HG03108 (cell line): ENCODE measurements at regions not wholly inside any gene's neighbourhood (a gene's known extent, or its start where the extent isn't known, plus 50 kb on each side); places are given as distances from the start of the nearest gene placed in this dataset.
"Not testable (repeated sequence)": the region's sequence is repeated elsewhere in the genome, so short reads cannot be mapped to it uniquely, and the experiment has no call there.

Experiments used
- ATAC-seq: cut with Tn5 transposase; IDR thresholded peaks from one replicate; pipeline ENCODE4 v1.9.1; 2021; ENCODE audit warnings: moderate library complexity; ENCODE audit not compliant: unreplicated experiment

DNA sequence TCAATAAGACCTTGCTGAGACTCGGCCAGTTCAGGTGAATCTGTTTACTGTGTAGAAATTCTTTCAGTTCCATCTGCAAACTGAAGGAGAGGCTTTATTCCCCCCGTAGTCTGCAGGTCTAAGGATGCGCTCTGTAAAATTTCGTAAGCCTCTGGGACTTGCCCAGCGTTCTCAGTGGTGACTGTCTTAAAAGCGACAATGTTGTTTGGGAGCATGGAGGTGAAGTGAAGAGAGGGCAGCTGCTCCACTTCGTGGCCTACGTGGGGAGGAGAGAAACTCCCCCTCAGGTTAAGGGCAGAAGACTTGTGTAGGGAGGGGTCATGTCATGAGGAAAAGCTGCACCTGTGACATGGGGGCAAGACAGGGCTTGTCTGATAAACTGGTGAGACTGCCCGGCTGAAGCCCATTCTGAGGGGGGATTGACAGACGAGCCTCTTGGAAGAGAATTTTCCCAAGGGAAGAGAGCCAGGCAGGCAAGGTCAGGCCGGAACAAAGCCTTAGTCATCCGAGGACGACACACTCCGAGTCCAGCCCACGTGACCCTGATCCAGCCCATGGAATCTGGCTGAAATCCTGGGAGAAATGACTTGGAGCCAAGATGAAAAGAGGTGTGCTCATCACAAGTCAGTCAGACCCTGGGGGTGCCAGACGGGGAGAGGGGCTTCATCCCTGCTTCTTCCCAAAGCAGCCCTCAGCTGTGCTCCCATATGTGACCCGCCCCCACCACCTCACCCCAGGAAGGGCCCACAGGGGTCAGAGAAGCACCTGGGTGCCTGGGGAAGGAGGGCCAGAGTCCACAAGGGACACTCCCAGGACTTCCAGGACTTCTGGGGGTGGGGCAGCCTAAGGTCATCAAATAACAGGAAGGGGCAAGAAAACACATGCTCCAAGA lies 88.5 kb upstream of the SH3BP4 start:
- ATAC-seq: no peak

DNA sequence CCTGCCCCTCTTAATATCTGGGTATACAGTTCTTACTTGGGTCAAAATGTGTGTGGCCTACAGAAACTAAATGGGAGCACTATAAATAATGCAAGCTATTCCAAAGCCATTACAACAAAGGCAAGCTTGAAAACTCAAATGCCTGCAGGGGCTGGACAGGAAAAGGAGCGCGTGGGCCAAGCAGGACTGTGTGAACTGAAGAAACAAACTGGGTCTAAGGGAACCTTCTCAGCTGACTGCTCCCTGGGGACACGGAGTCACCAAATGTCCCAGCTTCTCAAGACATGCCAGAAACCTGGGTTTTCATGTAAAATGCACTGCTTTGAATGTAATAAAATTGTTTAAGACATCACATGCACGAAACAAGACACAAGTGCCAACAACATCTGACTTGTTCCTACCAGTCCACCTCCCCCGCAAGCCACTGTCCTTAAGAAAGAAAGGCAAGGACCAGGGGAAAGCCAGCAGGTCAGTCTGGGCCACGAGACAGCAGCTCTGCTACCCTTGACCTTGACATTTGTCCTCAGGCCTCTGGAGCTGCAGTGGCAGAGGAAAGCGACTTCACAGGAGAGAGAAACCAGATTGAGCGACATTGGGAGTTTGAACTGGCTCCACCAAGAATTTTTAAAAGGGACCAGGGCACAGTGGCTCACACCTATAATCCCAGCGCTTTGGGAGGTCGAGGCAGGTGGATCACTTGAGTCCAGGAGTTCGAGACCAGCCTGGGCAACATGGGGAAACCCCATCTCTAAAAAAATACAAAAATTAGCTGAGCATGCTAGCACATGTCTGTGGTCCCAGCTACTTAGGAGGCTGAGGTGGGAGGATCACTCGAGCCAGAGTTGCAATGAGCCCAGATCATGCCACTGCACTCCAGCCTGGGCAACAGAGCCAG lies 89.7 kb upstream of the SH3BP4 start:
- no peak for ATAC-seq

DNA sequence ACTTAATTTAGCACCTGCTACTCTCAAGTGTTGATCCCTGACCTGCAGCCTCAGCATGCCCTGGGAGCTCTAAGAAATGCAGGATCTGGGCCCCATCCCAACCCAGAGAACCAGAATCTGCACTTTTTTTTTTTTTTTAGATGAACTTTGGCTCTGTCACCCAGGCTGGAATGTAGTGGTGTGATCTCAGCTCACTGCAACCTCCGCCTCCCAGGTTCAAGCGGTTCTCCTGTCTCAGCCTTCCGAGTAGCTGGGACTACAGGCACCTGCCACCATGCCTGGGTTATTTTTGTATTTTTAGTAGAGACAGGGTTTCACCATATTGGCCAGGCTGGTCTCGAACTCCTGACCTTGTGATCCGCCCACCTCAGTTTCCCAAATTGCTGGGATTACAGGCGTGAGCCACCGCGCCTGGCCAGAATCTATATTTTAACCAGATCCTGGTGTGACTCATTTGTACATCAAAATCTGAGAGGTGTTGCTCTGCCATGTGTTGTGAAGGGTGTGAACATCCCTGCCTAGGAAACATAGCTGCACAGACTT lies 92.4 kb upstream of the SH3BP4 start:
- not testable (repeated sequence) for ATAC-seq

DNA sequence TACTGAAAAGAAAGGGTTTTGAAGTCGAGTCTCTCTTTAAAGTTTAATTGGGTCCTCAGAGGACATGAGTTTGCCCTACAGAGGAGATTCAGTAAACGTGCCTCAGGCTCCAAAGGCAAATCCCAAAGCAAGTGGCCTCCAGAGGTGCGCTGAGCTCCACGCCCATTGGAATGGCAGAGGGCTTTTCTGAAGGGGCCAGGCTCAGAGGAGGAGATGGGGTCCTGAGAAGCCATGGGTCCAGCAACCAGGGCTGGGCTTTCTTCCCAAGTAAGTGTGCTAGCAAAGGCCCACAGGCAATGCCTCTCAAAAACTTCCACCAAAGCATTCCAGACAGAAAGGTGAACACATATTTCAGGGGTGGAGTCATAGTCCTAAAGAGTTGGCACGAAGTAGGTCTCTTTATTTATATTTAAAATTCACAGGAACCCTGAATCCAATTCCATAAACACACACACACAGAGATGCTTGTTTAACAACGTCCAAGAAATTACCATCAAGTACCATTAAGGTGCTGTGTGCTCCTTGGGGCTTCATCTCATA lies 93.0 kb upstream of the SH3BP4 start:
- no peak for ATAC-seq

DNA sequence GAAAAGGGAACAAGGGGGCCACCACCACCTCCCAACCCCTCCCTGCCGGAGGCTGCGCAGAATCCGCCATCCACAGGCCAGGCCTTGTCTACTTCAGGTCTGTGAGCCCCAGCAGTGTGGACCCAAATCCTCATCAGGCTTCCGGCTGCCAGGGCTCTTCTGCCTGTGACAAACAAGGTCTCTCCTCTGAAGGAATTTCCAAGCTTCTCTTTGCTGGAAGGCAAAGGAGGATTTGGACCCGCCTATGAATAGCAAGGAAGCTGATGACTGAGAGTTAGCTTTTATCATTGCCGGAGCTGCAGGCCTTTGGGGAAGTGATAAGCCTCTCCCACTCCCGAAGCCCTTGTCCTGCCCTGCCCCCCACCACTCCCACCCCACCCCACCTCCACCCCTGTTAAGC lies 93.7 kb upstream of the SH3BP4 start:
- ATAC-seq: no peak

DNA sequence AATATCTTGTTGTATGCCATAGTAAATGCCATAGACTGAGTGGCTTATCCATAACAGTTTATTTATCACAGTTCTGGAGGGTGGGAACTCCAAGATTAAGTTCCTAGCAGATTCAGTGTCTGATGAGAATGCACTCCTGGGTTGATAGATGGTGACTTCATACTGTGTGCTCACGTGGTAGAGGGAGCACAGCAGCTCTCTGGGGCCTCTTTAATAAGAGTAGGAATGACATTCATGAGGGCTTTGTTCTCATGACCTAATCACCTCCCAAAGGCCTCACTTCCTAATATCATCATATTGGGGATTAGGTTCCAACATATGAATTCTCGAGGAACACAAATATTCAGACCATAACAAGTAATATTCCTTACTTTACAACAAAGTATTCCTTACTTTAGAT lies 98.1 kb upstream of the SH3BP4 start:
- no peak for ATAC-seq

DNA sequence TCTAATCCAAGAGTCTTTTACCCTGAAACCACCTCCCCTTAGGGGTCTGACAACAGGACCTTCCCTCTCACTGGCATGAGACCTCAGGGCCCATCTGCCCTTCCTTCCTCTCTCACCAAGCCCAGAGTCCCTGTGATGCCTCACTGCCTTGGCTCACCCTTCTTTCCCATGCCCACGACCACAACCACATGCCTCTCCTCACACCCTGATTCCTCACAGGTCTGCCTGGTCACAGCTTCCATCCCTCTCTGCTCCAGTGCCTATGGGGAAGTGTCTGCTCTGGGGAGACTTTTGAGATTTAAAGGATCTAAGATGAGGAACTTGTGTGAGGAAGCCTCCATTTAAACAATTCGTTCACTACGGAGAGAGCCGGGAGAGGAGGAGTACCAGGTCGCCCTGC lies 98.9 kb upstream of the SH3BP4 start:
- ATAC-seq: no peak

DNA sequence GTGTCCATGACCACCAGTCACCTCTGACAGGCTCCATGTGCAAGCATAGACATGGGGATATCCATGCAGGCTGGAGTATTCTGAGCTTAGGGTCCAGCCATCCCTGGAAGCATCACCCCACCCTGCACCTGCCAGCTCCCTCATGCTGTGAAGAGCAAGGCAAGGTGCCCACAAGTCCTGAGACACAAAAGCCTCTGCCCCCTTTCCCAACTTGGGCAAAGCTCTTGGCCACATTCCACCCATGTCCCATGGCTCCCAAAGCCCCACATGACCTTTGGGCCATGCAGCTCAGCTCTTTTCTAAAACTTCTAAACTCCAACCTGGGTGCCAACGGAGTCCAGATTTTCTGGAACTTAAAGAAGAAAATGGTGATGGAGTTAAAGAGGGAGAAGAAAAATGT lies 99.8 kb upstream of the SH3BP4 start:
- no peak for ATAC-seq

DNA sequence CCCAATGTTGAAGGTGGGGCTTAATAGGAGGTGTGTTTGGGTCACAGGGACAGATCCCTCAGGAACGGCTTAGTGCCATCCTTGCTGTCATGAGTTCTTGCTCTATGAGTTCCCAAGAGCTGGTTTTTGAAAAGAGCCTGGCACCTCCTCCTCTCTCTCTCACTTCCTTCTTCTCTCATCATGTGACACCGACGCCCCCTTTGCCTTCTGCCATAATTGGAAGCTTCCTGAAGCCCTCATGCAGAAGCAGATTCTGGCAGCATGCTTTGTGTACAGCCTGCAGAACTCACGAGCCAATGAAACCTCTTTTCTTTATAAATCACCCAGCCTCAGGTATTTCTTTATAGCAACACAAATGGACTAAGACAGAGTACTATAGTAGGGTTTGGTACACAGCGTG lies 100.4 kb upstream of the SH3BP4 start:
- ATAC-seq: no peak

DNA sequence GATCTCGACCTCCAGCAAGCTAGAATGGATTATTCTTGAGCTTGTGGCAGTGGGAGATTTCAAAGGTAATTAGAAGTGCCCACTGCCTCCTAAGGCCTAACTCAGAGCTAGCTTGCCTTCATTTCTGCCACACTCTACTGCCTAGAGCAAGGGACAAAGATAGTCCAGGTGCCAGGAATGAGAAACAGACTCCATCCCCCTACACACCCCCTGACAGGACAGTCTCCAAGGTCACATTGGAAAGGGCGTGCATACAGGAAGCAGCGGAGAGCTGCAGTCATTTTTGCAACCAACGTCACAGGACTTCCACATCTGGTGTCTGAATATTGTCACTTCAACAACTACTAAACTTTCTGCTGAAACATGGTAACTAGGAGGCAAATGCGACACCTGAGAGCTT lies 101.0 kb upstream of the SH3BP4 start:
- no peak for ATAC-seq

DNA sequence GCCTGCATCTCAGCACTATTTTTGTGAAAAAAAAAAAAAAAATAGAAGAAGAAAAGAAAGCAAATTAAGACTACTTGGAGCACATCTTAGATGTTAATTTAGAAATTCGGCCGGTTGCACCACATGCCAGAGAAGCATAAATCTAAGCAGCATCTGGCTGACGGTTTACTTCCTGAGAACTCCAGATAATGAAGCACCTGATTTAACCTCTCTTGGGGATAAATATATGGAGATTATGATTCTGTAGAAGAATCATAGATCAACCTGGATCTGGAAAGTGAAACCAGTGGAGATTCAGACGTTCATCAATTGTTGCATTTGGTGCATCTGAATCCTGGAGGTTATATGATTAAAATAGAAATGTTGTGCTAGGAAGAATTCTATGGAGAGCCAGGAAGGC lies 102.1 kb upstream of the SH3BP4 start:
- ATAC-seq: no peak

DNA sequence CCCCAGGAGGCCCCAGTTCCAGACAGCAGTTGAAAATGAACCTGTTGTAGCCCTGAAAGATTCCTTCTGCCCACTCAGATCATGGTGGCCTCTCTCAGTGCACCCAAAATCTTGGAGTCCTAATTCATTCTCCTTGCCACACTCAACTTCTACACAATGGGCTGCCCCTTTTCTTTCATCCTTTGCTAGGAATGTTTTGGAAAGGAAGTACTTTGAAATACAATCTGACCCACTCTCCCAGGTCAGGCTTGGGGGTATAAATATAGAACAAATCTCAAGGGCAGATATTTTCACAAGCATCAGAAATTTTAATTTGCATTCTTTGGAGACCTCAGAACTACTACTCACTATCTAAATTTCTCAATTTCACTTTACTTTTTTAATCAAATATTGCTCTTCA lies 103.2 kb upstream of the SH3BP4 start:
- no peak for ATAC-seq

DNA sequence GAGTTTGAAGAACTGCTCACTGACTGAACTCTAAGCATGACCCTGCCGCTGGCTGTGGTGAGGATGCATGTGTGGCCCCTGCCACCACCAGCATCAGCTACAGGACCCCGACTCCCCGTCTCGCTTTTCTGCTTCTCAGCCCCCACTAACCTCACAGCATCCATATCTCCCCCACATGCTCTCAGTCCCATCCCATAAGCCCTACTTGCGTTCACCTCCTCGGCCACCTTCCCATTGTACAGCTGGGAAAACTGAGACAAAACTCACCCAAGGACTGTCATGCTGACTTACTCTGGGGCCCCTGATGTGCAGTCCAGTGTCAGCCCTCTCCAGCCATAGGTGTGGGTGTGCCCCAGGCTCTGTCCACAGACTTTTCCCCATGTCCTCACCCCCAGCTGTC lies 104.2 kb upstream of the SH3BP4 start:
- no peak for ATAC-seq

DNA sequence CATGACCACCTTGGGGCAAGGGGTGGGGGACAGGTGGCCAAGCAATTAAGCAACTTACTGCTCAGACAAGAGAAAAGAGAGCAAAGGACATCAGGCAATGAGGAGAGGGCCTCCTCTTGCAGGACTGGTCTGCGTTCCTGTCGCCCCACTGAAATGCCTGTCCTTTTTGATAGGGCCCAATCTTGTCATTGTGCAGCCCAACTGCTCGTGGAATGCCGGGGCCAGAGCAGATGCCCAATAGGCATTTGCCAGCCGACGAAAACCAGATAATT lies 104.5 kb upstream of the SH3BP4 start:
- ATAC-seq: no peak

DNA sequence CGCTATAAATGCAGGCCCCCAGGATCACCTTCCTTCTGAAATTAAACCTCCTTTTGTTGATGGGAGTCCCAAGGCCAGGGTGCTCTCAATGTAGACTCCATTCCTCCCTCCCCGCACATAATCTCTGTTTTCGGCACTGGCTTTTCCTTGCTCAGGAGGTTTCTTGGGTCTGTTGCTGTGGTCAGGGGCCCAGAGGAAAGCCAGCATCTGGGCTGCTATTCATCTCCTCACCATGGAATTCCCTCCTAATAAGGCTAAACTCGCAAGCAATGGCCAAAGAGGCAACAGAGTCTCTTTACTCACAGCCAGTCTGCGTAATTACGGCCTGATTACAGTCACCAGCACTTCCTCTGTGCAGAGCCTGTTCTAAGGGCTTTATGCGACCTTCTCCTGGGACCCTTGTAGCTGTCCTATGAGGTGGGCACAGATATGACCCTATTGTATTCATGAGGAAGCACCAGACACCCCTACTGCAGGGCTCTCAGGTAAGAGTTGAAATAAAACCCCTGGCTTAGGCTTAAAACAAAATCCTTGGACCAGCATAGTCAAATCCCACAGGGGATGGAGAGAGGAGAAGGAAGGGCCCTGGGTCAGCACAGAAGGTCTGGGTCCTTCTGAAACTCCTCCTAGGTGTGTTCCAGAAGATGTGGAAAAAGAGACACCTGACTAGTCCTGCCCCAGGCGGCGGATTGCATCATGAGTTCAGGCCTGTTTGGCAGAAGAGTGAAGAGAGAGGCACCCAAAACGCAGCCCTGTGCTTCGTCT lies 105.0 kb upstream of the SH3BP4 start:
- no peak for ATAC-seq

DNA sequence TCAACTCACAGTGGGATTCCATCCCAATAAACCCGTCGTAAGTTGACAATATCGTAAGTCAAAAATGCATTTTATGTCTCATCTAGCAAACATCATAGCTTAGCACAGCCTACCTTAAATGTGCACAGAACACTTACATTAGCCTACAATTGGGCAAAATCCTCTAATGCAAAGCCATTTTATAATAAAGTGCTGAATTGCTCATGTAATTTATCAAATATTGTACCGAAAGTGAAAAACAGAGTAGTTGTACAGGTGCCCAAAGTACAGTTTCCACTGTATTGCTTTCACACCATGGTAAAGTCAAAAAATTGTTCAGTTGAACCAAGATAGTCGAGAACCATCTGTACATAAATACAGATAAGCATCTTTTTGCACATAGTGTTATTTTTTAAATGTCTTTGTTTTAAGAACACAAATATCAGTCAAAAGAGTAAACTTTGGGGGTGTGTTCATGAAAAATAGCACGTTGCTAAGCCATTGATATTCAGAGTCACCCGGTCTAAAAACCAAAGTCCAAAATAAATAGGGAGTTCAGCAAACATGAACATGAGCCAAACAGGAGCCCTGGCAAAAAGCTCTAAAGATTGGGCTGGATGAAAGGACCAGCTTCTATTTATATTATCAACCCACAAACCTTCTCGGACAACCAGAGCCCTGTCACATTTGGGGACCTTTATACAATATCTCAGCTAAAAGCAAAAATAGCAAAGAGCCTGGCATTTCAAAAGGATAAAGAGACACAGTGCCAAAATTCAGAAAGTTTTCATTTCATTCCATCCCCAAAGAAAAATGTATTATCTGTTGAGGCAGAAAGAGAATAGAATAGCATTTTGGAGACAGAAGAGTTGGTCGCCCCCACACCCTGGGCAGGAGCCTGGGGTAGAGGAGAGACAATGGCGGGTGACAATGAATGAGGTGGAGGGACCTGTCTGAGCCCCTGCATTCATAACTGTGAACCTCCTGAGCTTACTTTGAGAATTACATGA lies 105.9 kb upstream of the SH3BP4 start:
- no peak for ATAC-seq

DNA sequence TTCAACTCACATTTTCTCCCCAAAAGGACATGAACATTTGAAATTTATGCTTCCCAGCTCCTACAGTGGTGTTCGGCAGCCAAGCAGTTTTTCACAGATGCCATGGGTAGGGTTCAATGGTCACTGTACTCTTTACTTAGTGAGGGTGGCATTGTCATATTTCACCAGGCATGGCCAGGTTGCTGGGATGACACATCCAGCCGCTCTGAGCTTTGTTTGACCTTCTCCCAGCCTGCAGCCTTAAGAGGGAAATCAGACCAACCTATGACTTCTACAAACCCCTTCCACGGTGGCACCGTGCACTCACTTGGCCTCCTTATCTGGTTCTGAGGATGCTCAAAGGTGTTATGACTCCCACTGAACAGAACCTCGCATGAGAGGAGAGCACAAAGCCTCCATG lies 108.4 kb upstream of the SH3BP4 start:
- no peak for ATAC-seq

DNA sequence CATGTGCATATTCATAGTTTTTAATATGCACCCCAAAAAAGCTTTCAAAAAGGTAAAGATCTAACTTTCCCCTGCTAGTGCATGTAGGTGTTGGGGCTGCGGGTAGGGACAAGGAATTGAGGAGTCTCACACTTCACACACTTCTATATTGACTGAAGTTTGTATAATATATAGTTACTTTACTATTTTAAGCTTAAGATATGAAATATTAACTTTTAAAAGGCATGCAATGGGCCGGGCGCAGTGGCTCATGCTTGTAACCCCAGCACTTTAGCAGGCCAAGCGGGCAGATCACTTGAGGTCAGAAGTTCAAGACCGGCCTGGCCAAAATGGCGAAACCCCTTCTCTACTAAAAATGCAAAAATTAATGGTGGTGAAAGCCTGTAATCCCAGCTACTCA lies 109.1 kb upstream of the SH3BP4 start:
- no peak for ATAC-seq

DNA sequence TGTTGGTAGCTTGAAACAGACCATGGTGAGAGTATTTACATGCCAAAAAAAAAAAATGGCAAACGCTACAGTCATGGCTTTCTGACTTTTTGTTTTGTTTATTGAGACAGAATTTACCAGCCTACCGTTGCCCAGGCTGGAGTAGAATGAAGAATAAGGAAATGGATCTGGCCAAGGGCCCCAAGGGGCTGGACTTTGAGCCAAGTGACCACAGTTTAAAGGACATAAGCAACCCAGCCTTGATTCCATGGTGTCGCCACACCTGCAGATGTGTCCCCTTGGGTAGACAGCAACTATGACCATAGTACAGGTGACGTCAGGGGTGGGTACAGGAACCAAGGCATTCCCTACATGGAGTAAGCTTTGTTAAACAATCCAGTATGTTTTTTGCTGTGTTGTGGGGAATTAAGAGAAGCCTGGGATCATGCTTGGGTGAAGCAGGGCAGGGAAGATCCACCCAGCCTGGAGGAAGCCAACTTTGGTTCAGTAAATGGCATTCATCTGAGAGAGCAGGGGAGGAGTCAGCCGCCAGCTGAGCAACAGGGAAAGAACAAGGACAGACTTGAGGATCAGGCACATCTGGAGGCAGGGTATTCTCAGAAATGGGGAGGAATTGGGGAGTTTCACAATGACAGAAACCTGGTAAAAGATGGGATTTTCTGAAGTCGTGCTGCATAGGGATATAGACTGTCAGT lies 110.3 kb upstream of the SH3BP4 start:
- no peak for ATAC-seq
